ENCODE measurements at regions not wholly inside any gene's neighbourhood (a gene's known extent, or its start where the extent isn't known, plus 50 kb on each side); places are given as distances from the start of the nearest gene placed in this dataset.

DNA sequence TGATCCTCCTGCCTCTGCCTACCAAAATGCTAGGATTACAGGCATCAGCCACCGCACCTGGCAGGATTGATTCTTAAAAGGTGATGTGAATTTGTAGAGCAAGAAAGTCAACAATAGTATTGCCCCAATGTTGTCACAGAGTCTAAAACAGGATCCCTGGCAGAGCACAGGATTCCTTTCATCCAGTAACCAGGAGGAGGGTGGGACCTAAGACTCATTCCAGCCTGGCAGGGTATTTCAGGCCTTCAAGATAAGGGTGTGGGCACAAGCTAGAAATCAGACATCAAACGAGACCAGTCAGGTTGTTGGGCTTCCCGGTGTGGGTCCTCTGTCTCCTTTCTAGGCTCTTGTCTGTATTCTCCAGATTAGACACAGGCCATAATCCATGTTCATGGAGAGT is 511.4 kb downstream of the BCL11A start:
- H3K36me3 Mint-ChIP-seq (ENCODE audit: low read depth), result no peaks in the 10 kb centered on the region
- H3K9me3 Mint-ChIP-seq, result peaks cover 2% of the 10 kb centered on the region
- no peaks in the 10 kb centered on the region for H3K4me1 Mint-ChIP-seq
- DNase-seq, result no peak
- no peak overlapping the region for H3K4me3 Mint-ChIP-seq
- Histone ChIP-seq H3K36me3 (ENCODE audit: control insufficient read depth, insufficient read depth, low read length) (no peaks in the 10 kb centered on the region), H3K27ac (ENCODE audit: low read depth, low read length) (no peak overlapping the region), H3K4me3 (ENCODE audit: low read length) (no peak overlapping the region), H3K9me3 (ENCODE audit: control insufficient read depth, low read length) (no peaks in the 10 kb centered on the region), H3K27me3 (ENCODE audit: control insufficient read depth, insufficient read depth, low read length, poor library complexity, severe bottlenecking) (no peaks in the 10 kb centered on the region), H3K9ac (ENCODE audit: extremely low read depth, low read length, poor library complexity, severe bottlenecking) (no peak overlapping the region), H3K4me1 (ENCODE audit: control insufficient read depth, insufficient read depth, low read length) (no peaks in the 10 kb centered on the region)
- TF ChIP-seq, protein P1, sequence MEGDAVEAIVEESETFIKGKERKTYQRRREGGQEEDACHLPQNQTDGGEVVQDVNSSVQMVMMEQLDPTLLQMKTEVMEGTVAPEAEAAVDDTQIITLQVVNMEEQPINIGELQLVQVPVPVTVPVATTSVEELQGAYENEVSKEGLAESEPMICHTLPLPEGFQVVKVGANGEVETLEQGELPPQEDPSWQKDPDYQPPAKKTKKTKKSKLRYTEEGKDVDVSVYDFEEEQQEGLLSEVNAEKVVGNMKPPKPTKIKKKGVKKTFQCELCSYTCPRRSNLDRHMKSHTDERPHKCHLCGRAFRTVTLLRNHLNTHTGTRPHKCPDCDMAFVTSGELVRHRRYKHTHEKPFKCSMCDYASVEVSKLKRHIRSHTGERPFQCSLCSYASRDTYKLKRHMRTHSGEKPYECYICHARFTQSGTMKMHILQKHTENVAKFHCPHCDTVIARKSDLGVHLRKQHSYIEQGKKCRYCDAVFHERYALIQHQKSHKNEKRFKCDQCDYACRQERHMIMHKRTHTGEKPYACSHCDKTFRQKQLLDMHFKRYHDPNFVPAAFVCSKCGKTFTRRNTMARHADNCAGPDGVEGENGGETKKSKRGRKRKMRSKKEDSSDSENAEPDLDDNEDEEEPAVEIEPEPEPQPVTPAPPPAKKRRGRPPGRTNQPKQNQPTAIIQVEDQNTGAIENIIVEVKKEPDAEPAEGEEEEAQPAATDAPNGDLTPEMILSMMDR (conservative IDR thresholded peaks at IDR 0.05), result no peak
- 88% methylated on average over 2 to 3 of the region's 3 CpGs for WGBS, 2 experiments (ENCODE audit: insufficient coverage in 1 of 2, insufficient read length in 1 of 2)
- H3K27me3 Mint-ChIP-seq (ENCODE audit: insufficient read depth), result peaks cover 4% of the 10 kb centered on the region
- H3K27ac Mint-ChIP-seq, result no peak overlapping the region

DNA sequence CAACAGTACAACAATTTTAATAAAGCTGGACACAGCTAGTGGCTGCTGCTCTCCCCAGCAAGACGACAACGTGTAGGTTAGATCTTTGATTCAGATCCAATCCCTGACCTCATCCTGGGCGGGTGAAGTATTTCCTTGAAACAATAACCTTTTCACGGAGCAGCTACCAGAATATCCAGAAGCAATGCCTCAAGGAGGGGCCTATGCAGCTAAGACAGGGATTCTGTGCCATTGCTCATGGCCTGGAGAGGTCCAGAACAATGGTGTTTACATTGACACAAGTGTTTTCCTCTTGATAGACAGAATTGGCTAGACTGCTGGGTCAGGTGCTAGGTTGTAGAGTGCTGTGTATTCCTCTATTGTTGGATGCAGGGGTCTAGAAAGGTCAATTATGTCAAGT is 520.1 kb downstream of the BCL11A start:
- peaks cover 12% of the 10 kb centered on the region for H3K9me3 ChIP-seq (ENCODE audit: control insufficient read depth, low read length)
- no peak overlapping the region for H3K9ac ChIP-seq (ENCODE audit: extremely low read depth, low read length, poor library complexity, severe bottlenecking)
- no peaks in the 10 kb centered on the region for H3K27me3 ChIP-seq (ENCODE audit: control insufficient read depth, insufficient read depth, low read length, poor library complexity, severe bottlenecking)
- Mint-ChIP-seq H3K9me3 (peaks cover 27% of the 10 kb centered on the region), H3K4me1 (peaks cover 9% of the 10 kb centered on the region), H3K36me3 (ENCODE audit: low read depth) (no peaks in the 10 kb centered on the region), H3K27me3 (ENCODE audit: insufficient read depth) (peaks cover 4% of the 10 kb centered on the region), H3K4me3 (no peak overlapping the region), H3K27ac (no peak overlapping the region)
- TF ChIP-seq, protein P1 (conservative IDR thresholded peaks at IDR 0.05), result no peak
- no peak overlapping the region for H3K27ac ChIP-seq (ENCODE audit: low read depth, low read length)
- peak overlapping the region; percentile 43 for H3K4me3 ChIP-seq (ENCODE audit: low read length)
- WGBS, 2 experiments (ENCODE audit: insufficient coverage in 1 of 2, insufficient read length in 1 of 2), result 85 to 95% methylated on average over 4 of the region's 4 CpGs
- H3K4me1 ChIP-seq (ENCODE audit: control insufficient read depth, insufficient read depth, low read length), result peaks cover 5% of the 10 kb centered on the region
- DNase-seq, result no peak
- H3K36me3 ChIP-seq (ENCODE audit: control insufficient read depth, insufficient read depth, low read length), result no peaks in the 10 kb centered on the region

DNA sequence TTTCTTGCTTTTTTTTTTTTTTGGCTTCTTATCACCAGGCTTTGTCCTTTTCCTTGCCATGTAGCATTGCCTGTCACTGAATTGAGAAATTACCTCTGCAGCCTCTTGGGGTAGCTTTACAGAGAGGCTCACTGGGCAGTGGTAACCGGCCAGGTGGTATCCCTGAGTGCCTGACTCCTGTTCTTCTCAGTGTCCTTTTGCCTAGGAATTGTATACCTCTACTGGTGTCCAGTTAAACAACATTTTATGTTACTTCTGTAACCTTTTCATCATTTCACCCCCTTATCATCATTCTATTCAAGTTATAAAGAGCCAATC is 523.9 kb downstream of the BCL11A start:
- Mint-ChIP-seq H3K27ac (no peak overlapping the region), H3K36me3 (ENCODE audit: low read depth) (no peaks in the 10 kb centered on the region), H3K4me1 (peaks cover 9% of the 10 kb centered on the region), H3K27me3 (ENCODE audit: insufficient read depth) (no peaks in the 10 kb centered on the region), H3K9me3 (peaks cover 5% of the 10 kb centered on the region), H3K4me3 (no peak overlapping the region)
- Histone ChIP-seq H3K36me3 (ENCODE audit: control insufficient read depth, insufficient read depth, low read length) (no peaks in the 10 kb centered on the region), H3K4me3 (ENCODE audit: low read length) (no peak overlapping the region), H3K9ac (ENCODE audit: extremely low read depth, low read length, poor library complexity, severe bottlenecking) (no peak overlapping the region), H3K27ac (ENCODE audit: low read depth, low read length) (no peak overlapping the region), H3K9me3 (ENCODE audit: control insufficient read depth, low read length) (peaks cover 5% of the 10 kb centered on the region), H3K27me3 (ENCODE audit: control insufficient read depth, insufficient read depth, low read length, poor library complexity, severe bottlenecking) (no peaks in the 10 kb centered on the region), H3K4me1 (ENCODE audit: control insufficient read depth, insufficient read depth, low read length) (peaks cover 5% of the 10 kb centered on the region)
- TF ChIP-seq, protein P1 (conservative IDR thresholded peaks at IDR 0.05), result no peak
- no peak for DNase-seq
- 71 to 75% methylated on average over 1 of the region's 1 CpG for WGBS, 2 experiments (ENCODE audit: insufficient coverage in 1 of 2, insufficient read length in 1 of 2)

Data from endodermal cell (in vitro differentiated cells).